Neural cell (in vitro differentiated cells): ENCODE measurements at regions not wholly inside any gene's neighbourhood (a gene's known extent, or its start where the extent isn't known, plus 50 kb on each side); places are given as distances from the start of the nearest gene placed in this dataset.

Source experiments
- CTCF ChIP-seq: fragments of 450-650 bp; IDR thresholded peaks from 2 replicates; pipeline ENCODE4 v1.5.1; 2014; ENCODE audit warnings: antibody characterized with exemption, mild to moderate bottlenecking, moderate library complexity; ENCODE audit not compliant: poor library complexity, severe bottlenecking
- EP300 ChIP-seq: fragments of 450-650 bp; conservative IDR thresholded peaks from 2 replicates; pipeline ENCODE4 v1.6.1; 2014; ENCODE audit warnings: antibody characterized with exemption, mild to moderate bottlenecking, moderate library complexity; ENCODE audit not compliant: poor library complexity, severe bottlenecking
- EZH2 ChIP-seq: fragments of 200-600, 300-800 bp; shearing (Covaris generic), sonication (generic); IDR thresholded peaks from 2 replicates; pipeline ENCODE4 v1.6.1; 2014; ENCODE audit warnings: antibody characterized with exemption, low read length, borderline replicate concordance, mild to moderate bottlenecking; ENCODE audit not compliant: insufficient read depth, poor library complexity, severe bottlenecking
- POLR2AphosphoS5 ChIP-seq: IDR thresholded peaks from 2 replicates; pipeline ENCODE4 v1.6.1; 2012

GRCh38 chr5:7261900-7262299, 134.0 kb upstream of the ADCY2 start:
- TF ChIP-seq CTCF (no peak), EZH2 (no peak), EP300 (no peak), POLR2AphosphoS5 (no peak)
